Endothelial cell (in vitro differentiated cells): ENCODE measurements at regions not wholly inside any gene's neighbourhood (a gene's known extent, or its start where the extent isn't known, plus 50 kb on each side); places are given as distances from the start of the nearest gene placed in this dataset.

ENCODE experiments used
- DNase-seq: peaks from one replicate; pipeline ENCODE4 v3.0.0; 2021; ENCODE audit warnings: low spot score
- H3K27ac Mint-ChIP-seq: one replicate; pipeline ENCODE4 v1.8.0; 2021; ENCODE audit warnings: mixed read lengths, inconsistent platforms; ENCODE audit not compliant: unreplicated experiment
- H3K27me3 Mint-ChIP-seq: one replicate; pipeline ENCODE4 v1.8.0; 2021; ENCODE audit warnings: mild to moderate bottlenecking, moderate library complexity, mixed read lengths, inconsistent platforms; ENCODE audit not compliant: unreplicated experiment
- H3K36me3 Mint-ChIP-seq: one replicate; pipeline ENCODE4 v1.8.0; 2021; ENCODE audit warnings: mild to moderate bottlenecking, low read depth, mixed read lengths, inconsistent platforms; ENCODE audit not compliant: unreplicated experiment
- H3K4me1 Mint-ChIP-seq: one replicate; pipeline ENCODE4 v1.8.0; 2021; ENCODE audit warnings: mild to moderate bottlenecking, mixed read lengths, inconsistent platforms; ENCODE audit not compliant: unreplicated experiment
- H3K4me3 Mint-ChIP-seq: one replicate; pipeline ENCODE4 v1.8.0; 2021; ENCODE audit warnings: mild to moderate bottlenecking, mixed read lengths, inconsistent platforms; ENCODE audit not compliant: unreplicated experiment
- H3K9me3 Mint-ChIP-seq: one replicate; pipeline ENCODE4 v1.8.0; 2021; ENCODE audit warnings: mixed read lengths, inconsistent platforms; ENCODE audit not compliant: unreplicated experiment
- TF ChIP-seq, protein P1 (sequence below): fragments of 200-600 bp; sonication (generic); IDR thresholded peaks from one replicate; pipeline ENCODE4 v1.5.0; 2021; ENCODE audit warnings: antibody characterized with exemption; ENCODE audit not compliant: unreplicated experiment

DNA sequence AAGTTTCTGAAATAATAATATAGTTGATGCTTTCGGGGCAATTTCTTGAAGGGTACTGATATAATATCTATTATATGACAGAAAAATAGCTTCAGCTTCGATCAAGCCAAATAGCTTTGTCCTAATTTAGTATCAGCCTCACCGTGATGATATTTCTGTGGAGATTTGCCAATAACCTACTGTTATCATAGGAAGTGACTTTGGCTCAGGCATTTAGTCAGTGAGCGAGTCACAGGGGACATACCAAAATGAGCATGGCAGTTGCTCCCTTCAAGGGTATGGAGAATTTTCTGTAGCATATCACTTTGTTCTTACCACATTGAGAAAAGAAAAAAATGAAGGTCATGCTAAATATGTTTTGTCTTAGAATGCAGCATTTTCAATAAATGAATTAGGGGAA, 767.6 kb upstream of the SLITRK1 start:
- DNase-seq: no peak
- Mint-ChIP-seq H3K27ac (no peak overlapping the region), H3K27me3 (peaks cover 1% of the 10 kb centered on the region), H3K9me3 (no peaks in the 10 kb centered on the region), H3K4me3 (no peak overlapping the region), H3K36me3 (no peaks in the 10 kb centered on the region), H3K4me1 (peaks cover 4% of the 10 kb centered on the region)
- TF ChIP-seq, protein P1, sequence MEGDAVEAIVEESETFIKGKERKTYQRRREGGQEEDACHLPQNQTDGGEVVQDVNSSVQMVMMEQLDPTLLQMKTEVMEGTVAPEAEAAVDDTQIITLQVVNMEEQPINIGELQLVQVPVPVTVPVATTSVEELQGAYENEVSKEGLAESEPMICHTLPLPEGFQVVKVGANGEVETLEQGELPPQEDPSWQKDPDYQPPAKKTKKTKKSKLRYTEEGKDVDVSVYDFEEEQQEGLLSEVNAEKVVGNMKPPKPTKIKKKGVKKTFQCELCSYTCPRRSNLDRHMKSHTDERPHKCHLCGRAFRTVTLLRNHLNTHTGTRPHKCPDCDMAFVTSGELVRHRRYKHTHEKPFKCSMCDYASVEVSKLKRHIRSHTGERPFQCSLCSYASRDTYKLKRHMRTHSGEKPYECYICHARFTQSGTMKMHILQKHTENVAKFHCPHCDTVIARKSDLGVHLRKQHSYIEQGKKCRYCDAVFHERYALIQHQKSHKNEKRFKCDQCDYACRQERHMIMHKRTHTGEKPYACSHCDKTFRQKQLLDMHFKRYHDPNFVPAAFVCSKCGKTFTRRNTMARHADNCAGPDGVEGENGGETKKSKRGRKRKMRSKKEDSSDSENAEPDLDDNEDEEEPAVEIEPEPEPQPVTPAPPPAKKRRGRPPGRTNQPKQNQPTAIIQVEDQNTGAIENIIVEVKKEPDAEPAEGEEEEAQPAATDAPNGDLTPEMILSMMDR: no peak

DNA sequence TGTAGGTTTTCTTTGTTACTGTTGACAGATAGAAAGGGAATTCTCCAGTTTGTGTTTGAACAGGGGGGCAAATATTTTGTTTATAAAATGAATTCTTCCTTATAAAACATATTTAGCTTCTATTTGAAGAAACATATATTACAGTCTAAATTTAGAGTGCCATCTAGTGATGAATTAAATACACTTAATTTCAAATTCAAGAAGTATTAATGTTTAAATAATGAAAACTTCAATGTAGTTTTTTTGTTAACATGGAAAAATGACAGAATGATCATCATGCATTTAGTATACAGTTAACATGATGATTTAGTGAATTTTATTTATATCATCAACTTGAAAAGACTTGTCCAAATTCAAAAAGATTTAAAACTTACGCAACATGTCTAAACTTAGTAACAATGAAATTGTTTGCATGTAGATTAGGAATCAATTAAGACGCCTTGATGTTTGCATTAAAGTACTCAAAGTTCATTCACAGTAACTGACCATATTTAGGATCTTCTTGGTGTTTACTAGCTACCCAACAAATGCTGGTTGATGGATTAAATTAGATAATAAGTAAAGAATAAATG, 765.9 kb upstream of the SLITRK1 start:
- no peaks in the 10 kb centered on the region for H3K27me3 Mint-ChIP-seq
- no peak overlapping the region for H3K27ac Mint-ChIP-seq
- H3K9me3 Mint-ChIP-seq: no peaks in the 10 kb centered on the region
- DNase-seq: no peak
- H3K4me1 Mint-ChIP-seq: peaks cover 3% of the 10 kb centered on the region
- no peak overlapping the region for H3K4me3 Mint-ChIP-seq
- H3K36me3 Mint-ChIP-seq: no peaks in the 10 kb centered on the region
- TF ChIP-seq, protein P1: no peak

DNA sequence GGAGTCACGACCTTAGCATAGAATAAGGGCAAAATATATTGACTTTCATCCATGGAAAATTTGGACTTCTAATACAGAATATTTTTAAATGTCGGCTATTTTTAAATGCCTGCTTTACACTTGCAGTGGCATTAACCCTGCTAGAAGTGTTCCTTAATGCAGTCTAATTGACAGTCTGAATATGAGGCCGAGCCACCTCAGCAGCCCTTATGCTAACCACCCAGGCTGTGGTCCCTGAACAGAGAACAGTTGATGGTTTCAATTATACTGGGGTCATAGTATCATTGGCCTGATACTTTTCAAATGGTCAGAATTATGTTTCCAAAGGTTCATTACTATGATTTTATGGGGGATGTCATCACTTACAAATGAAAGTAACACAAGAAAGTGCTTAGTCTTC, 764.7 kb upstream of the SLITRK1 start:
- no peak for DNase-seq
- Mint-ChIP-seq H3K4me3 (no peak overlapping the region), H3K27me3 (no peaks in the 10 kb centered on the region), H3K9me3 (no peaks in the 10 kb centered on the region), H3K27ac (no peak overlapping the region), H3K36me3 (no peaks in the 10 kb centered on the region), H3K4me1 (peaks cover 3% of the 10 kb centered on the region)
- TF ChIP-seq, protein P1: no peak

DNA sequence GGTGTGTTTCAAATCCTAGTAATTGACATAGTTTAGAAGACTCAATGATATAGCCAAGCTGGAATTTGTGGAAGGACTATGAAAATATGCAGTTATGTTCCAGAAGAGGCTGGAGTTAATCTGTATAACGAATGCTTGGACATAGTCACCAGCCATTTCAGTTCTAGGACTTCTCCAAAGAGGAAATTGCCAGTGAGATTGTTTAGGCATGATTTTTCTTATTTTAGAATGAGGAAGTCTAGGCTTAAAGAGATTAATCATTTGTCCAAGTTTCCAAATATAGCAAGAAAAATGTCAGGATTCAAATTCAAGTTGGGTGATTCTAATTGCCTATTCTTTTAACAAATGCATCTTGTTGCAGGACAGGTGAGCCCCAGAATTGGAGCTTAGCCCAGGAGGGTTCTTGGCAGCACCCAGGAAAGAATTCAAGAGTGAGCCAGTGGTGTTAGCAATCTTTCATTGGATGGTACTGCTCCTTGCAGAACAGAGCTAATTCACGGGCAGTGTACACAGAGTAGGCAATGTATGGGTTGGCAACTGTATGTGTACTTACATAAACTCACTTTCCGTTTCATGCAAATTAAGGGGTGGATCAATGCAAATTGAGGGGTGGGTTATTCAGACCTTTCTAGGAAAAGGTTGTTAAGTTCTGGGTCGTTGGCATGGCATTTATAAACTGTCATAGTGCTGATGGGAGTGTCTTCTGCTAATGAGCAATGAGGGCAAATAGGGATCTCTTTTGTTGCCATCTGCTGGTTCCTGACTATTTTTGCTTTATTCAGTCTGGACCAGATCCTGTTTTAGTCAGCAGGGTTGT, 763.1 kb upstream of the SLITRK1 start:
- Mint-ChIP-seq H3K36me3 (no peaks in the 10 kb centered on the region), H3K27me3 (no peaks in the 10 kb centered on the region), H3K9me3 (no peaks in the 10 kb centered on the region), H3K4me1 (peaks cover 3% of the 10 kb centered on the region), H3K4me3 (no peak overlapping the region), H3K27ac (no peak overlapping the region)
- TF ChIP-seq, protein P1: no peak
- DNase-seq: no peak

DNA sequence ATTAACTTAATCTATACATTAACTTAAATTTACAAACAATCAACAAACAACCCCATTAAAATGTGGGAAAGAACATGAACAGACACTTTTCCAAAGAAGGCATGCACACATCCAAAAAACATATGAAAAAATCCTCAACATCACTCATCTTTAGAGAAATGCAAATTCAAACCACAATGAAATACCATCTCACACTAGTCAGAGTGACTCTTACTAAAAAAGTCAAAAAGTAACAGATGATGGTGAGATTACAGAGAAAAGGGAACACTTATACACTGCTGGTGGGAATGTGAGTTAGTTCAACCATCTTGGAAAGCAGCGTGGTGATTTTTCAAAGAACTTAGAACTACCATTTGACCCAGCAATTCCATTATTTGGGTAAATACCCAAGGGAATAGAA, 759.2 kb upstream of the SLITRK1 start:
- Mint-ChIP-seq H3K9me3 (no peaks in the 10 kb centered on the region), H3K4me1 (no peaks in the 10 kb centered on the region), H3K4me3 (no peak overlapping the region), H3K27ac (no peak overlapping the region), H3K27me3 (no peaks in the 10 kb centered on the region), H3K36me3 (no peaks in the 10 kb centered on the region)
- TF ChIP-seq, protein P1: no peak
- DNase-seq: no peak
